Dedifferentiated amniotic fluid mesenchymal stem cell (primary cell): ENCODE measurements at regions not wholly inside any gene's neighbourhood (a gene's known extent, or its start where the extent isn't known, plus 50 kb on each side); places are given as distances from the start of the nearest gene placed in this dataset.
A peak's percentile ranks its signal among the peaks of the same experiment; 100 is the strongest.

ENCODE experiments used
- DNase-seq: peaks from one replicate; pipeline ENCODE4 v3.0.0-alpha.2; 2016; ENCODE audit errors: extremely low spot score

DNA sequence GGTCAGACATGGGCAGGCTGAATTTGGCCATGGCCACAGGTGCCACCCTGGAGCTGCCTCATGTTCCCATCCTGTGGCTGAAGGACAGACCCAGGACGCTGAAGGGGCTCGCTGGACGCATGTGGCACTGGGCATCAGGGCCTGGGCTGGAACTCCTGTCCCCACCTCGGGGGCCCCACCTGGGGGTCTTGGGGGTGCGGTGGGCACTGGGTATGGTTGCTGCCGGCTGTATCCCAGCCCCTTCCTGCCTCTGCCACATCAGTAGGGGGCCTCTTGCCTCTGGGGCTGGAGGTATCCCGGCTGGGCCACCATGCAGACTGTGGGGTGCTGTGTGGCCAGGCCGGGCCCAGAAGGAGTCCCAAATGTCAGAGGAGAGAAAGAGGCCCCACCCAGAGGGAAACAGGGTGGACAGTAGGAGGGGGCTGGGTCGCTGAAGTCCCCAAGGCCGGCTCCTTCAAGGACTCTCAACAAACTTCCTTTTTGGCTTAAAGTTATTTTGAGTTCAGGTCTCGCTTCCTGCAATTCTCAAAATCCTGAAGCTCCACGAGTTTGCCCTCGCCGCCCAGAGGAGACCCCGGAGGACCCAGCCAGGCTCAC, 78.7 kb downstream of the SIK1 start:
- DNase-seq: no peak

DNA sequence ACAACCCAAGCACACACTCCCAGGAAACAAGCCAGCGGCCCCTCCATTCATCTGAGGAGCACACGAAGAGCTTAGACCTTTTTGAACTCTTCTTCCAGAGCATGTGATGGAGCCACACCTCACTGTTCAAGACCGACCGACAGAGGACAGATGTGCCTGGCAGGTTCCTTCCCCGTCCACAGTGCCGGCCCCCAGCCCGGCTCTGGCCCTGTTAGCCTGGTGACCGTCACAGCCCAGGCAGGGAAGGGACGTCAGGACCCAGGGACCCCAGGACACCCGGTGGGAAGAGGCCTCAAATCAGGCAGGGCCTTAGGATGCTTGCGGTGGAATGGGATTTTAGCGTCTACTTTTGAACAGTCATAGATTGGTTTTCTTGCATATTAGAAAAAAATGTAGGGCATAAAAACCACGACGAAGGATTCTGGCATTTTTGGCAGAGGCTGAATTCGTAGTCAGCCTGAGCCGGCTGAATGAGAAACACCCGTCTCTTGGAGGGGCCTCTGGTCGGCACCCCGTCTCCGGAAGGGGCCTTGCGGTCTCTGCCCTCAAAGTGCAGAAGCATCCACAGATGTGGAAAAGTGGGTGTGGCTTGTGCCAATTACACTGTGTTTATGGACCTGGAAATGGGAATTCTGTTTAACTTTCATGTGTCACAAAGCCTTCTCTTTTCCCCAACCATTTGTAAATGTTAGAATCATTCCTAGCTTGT, 79.3 kb downstream of the SIK1 start:
- DNase-seq: no peak

DNA sequence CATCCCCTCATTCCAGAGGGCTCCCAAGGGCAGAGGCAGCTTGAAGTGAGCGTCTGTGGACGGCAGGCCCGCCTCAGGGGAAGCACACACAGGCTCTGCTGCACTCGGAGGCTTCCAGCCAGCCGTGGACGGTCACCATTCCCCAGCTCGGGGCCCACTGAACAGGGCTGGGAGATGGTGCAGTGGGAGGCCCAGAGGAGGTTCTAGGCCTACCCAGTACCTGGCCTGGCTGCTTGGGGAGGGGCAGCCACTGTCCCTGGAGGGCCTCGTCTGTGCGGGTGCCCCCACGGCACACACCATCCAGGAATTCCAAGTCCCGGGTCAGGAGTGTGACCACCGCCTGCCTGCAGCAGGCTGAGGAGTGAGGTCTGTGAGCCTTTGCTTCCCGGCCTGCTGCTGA, 80.4 kb downstream of the SIK1 start:
- no peak for DNase-seq

DNA sequence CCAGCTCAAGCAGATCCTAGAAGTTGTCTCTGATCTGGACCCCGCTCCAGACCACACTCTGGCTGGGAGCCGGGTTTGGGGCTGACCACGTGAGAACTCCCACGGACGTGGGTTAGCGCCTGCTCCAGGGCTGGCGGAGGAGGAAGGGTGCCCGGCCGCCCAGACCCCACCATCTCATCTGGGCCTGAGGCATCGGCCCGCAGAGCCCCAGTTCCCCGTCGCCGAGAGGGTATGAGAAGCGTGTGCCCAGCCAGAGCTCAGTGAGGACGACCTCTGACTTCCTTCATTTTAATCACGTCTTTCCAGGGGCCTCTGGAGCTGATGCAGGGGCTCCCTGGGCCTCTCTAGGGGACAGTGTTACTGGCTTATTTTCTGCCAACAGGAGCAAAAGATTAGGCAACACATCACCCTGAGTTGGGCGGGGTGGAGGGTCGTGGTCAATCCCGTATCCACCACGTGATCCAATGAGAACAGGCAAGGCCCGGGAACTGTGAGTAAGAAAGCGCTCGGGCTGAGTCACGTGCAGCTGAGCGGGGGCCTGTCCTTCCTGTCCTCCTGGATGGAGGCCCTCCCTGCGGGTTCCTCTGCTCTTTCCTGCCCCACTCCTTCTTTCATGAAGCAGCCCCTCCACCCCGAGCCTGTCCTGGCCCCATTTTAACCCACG, 81.1 kb downstream of the SIK1 start:
- no peak for DNase-seq

DNA sequence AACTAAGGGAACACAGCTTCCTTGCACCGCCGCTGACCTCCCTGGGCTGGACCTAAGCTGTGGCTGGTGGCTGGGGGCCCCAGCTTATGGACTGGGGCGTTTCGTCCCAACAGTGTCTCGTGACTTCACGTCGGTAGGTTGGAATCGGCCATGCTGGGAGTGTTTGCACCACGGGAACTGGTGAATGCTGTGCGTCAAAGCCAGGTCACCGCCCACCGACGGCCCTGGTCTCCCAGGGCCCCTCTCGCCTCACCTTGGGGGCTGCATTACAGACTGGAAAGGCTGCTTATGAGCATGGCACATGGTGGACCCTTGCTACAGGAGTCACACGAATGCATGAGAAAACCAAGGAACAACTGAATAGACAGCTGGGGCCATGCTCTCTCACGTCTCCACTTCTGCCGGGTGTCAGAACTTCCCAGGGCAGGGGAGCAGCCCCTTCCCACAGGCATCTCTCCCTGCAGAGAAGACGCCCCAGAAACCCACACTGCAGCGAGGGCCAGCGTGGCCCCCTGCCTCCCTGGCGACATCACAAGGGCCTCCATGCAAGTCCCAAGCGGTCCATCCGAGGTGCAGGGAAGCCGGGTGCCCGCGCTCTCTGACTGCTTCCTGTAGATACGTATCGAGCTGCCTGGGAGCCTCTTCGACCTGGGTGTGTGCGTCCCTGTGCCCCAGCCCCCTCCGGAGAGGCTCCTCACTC, 81.7 kb downstream of the SIK1 start:
- DNase-seq: no peak

DNA sequence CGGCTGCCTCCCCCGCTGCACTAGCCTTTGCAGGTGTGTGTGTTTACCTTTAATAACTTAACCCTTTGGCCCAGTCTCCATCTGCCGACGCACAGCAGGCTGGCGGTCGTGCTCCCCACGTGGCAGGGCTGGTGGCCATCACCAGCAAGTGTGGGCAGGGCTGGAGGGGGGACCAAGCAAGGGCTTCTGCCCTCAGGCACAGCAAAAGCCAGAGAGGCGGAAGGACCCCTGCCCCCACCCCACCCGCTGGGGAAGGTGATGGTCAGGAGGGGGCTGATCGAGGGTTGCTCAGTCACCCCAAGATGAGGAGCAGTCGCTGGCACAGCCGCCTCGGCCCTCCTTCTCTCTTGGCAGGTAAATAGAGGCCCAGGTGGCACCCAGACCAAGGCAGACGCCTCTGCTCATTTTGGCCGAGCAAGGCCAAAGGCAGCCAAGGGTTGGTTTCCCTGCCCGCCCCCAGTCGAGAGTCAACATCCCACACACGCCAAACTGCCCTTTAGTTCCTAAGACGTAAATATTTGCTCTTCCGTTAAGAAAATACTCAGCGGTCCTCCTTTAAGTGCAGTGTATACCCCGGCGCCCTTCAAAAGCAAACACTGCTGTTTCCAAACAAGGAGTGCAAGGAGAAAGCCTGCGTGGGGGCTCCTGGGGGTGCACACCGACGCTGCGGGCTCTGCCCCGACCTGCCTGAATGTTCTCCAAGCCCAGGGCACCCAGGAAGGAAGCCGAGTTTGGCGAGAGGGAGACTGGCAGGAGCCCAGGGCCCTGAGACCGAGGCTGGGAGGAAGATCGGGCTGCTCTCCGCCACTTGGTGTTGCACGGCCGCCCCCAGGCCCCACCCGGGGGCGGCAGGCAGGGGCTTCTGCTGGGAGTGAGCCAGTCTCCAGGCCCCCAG, 82.7 kb downstream of the SIK1 start:
- DNase-seq: no peak

DNA sequence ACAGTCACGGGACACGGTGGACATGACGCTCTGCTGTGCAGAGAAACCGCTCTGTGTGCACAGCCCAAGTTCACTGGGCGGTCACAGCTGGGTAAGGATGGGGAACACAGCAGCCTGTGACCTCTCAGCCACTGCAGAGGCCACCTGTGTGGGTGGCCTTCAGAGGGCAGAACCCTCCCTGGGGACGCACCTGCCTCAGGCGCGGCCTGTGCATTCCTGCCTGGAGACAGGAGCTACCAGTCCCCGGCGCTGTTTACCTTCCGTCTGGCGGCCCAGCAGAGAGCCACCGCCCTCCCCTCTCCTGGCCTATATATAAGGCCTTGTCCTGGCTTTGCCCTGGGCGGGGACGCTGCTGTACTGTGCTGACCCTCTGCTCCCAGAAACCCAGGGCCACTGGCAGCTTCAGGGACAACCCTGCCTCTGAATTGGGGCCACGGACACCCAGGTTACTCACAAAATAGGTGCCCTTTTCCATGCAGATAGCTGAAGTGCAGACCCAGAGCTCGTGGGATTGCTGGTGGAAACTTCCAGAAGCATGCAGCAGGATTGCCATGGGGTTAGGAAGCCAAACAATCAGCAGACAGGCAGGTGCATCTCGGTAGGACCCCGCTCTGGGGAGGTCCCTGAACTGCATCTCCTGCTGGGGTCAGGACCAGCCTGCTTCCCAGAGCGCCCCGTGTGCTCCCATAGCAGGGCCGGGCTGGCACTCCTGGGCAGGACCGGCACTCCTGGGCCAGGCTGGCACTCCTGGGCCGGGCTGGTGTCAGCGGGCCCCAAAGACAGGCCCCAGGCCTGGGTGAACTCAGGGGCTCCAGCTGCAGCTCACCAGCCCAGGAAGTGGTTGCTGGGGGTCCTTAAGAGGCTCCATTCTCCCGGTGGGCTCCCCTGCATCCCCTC, 83.6 kb downstream of the SIK1 start:
- no peak for DNase-seq

DNA sequence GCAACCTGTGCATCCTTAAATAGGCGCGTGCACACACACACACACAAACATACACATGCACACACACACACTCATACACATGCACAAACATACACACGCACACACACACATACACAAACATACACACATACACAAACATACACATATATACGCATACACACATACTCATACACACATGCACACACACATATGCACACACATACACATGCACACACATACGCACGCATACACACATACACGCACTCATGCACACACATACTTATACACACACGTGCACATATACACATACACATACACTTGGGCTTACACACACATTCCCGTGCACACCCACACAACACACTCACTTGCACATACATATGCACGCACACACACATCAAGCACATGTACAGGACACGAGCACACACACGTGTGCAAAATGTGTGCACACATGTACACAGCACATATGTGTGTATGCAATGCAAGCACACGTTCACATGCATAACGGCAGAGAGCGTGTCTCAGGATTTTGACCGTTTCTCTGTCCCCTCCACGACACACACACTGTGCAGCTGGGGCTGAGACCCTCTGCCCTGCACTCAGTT, 84.5 kb downstream of the SIK1 start:
- DNase-seq: no peak

DNA sequence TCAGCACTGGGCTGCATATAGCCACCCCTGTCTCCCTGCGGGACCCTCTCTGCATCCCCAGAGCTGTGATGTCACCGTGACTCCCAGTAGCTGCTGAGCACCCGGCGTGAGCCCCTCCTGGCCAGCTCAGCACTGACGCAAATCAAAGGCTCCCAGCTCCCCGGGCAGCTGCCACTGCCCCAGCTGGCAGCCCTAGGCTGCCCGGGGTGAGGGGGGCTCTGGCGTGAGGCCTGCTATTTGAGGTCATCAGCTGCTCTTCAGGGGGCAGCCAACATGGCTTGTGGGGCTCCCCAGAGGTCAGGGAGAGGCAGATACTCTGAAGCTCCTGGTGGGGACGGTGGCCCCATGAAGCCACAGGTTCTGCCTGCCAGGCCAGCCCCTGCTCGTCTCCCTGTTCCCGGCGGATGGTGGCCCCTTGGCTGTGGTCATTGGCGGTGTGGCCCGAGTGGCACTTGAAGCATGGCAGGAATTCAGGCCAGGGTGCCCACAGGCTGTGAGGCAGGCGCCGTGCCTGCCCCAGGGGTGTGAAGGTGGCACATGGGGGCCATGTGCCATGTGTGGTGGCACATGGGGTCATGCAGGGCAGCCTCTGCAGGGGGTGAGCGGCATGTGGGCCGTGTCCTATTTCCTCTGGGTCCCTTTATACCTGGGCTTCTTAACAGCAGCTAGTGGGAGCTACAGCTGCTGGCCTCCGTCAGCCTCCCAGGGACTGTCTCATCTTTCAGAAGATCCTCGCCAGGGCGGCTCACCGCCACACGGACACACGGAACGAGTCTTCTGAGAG, 85.4 kb downstream of the SIK1 start:
- no peak for DNase-seq

DNA sequence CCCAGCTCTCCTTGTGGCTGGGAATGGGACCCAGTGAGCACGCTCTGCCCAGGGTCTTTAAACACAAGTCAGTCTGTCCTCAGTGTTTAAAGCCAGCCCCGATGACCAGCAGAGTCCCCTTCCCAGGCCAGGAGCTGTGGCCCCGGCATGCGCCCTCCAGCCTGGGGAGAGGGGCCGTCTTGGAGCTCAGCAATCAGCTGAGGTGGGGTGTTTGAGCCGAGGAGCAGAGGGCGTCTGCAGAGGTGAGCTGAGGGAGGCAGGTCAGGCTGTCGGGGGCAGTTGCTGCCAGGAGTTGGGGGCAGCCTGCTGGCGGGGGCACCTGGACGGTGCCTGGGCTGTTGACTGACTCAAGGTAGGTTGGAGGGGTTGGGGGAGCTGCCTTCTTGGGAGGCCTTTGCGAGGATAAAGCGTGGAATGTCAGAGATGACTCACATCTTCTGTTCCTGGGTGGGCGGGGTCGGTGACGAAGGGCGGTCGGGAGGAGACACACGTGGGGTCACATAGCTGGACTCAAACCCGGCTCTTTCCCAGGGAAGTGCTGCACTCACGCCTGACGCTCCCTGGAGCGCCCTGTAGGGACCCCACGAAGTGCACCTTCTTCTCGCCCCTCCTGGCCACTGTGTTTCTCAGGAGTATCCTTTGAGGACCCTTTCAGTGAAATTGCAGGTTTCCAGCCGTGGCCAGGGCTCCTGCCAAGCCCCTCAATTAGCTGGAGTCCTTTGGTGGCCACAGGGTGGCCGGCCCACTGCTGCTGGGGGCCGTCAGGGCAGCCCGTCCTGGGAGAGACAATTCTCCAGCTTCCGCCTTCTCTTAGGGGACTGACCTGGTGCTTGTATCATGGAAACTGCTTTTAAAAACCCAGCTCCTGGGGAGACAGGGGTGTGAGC, 86.2 kb downstream of the SIK1 start:
- peak; percentile 49 for DNase-seq

DNA sequence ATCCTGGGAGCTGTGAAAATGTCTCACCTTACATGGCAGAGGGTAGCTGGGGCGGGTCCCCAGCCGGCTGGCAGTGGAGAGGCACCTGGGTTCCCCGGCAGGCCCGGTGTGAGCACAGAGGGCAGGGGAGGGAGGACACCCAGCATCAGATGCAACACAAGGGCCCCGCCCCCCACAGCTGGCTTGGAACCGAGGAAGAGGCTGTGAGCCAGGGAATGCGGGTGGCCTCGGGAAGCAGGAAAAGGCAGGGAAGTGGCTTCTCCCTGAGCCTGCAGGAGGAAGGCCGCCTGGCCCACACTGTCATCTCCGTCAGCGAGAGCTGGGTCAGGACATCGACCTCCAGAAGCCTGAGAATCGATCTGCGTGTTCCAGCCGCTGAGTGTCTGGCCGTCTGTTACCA, 87.3 kb downstream of the SIK1 start:
- no peak for DNase-seq

DNA sequence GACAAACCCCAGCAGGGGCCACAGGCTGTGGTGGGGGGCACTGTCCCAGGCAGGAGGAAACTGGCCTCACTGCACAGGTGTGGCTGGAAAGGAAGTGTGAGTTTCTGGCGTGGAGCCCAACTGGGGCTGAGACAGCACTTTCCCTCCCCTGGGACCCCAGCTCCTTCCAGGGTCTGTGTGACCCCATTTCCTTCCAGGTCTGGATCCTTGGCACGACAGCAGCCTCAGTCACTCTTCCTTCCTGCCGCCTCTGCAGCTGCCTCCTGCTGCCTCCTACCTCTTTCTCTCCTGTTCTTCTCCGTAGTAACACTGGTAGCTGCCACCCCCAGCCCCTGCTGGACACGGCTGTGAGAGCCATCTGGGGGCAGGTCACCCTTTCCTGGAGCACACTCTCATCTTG, 88.0 kb downstream of the SIK1 start:
- DNase-seq: no peak

DNA sequence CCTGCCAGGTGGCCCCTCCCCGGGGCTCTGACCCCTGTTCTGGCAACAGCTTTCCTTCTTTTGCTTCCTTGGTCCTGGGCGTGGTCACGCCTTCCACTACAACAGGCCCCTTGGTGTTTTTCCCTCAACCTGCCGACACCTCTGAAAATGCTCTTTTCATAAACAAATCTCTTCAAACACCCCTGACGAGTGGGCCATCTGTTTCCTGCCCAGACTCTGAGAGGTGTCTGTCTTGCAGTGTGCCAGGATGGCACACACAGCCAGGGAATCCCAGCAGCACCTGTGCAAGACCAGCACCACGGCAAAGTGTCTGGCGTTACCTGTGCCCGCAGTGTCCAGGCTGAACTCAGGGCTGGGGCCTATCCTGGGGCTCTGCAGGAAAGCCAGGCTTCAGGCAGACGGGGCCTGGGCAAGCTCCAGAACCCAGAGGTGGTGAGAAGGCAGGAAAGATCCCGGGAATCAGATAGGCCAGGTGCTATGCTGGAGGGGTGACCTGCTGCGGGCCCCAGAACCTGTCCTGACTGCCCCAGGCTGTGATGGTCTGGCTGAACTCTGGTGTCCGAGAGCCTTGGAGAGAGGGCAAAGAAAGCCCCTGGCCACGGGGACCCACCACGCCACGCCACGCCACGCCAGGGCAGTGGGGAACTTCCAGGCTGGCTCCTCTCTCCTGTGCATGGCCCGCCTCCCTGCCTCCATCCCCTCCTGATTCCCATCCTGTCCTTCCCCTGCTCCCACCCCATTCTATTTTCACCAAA, 88.9 kb downstream of the SIK1 start:
- DNase-seq: no peak

DNA sequence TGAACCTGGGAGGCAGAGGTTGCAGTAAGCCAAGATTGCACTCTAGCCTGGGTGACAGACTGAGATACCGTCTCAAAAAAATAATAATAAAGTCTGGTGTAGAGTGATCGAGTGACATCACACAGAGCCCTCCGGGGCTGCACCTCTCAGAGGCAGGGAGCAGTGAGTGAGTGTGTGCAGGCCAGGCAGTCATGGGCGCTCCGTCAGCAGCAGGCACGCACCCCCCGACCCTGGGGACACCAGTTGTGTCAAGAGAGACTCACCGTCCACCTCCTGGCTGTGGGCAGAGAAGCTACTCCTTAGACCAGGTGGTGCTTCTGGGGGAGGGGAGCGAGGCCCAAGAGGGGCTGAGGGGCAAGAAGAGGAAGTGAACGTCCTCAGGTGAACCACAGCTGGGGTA, 91.8 kb downstream of the SIK1 start:
- no peak for DNase-seq

DNA sequence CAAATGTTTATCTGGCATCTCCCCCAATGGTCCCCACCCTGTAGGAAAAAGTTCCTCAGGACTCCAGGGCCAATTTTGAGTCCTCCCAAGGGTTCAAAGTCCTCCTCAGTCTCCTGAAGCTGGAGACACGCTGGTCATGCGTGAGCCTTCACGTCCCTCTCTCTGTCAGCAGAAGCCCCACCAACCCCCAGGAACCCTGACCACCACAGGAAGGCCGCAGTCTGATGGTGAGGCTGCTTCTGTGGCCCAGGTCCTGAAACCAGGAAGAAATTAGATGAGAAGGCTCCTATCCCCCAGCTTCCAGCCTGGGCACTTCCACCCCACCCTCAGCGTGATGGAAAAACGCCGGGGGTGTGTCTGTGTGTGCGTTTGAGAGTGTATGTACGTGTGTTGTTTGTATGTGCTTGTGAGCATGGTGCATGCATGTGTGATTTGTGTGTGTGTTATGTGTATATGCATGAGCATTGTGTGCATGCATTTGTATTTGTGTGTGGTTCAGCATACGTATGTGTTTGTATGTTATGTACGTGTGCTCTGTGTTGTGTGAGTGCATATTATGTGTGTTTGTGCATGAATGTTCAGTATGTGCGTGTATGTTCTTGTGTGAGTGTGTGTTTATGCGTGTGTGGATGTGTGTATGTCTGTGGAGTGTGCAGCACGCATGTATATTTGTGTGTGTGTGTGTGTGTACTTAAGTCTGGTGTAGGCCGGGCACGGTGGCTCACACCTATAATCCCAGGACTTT, 92.5 kb downstream of the SIK1 start:
- no peak for DNase-seq

DNA sequence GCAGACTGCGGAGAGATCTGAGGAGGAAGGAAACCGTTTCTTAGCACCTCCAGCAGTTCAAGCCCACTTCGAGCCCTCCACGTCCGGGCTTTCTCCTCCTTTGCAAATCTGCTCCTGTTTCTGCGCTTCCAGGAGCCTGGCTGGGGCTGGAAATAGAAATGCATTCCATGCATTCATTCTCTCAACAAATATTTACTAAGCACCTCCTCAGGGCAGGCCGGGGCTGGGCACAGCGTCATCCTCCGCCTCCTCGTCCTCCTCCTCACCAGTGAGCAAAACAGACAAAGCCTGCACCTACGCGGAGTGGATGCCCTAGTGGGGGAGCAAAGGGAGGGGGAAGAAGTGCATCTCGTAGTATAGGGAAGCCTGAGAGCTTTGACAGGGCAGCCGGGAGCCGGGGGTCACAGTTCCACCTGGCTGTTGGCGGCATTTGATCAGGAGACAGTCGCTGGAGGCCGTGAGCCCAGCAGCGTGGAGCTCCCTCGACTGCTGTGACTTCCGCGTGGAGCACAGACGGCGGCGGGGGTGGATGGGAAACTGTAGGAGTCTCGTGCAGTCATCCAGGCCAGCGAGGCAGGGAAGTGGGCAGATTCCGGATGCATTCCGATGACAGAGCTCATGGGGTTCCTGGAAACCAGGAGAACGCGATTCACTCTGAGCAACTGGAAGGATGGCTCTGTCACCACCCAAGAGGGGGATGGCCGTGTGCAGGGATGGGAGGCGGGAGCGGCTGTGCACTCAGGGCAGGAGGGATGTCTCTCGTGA, 93.5 kb downstream of the SIK1 start:
- peak; percentile 73 for DNase-seq
